ENCODE measurements at regions not wholly inside any gene's neighbourhood (a gene's known extent, or its start where the extent isn't known, plus 50 kb on each side); places are given as distances from the start of the nearest gene placed in this dataset.
A peak's percentile ranks its signal among the peaks of the same experiment; 100 is the strongest.

GRCh38 chr1:220336391-220337031 lies 64.3 kb upstream of the RAB3GAP2 start:
- no peaks in the 10 kb centered on the region for H3K9me3 ChIP-seq (ENCODE audit: low read depth)
- no peak for TF ChIP-seq CTCF (IDR thresholded peaks at IDR 0.05; ENCODE audit: low read depth, low read length)
- no peaks in the 10 kb centered on the region for H3K4me1 ChIP-seq (ENCODE audit: low read depth)
- DNase-seq (ENCODE audit: low read depth in 1 of 2, low spot score in 1 of 2), result no peak
- H3K4me3 ChIP-seq, result no peak overlapping the region
- H3K36me3 ChIP-seq, result no peaks in the 10 kb centered on the region
- no peak overlapping the region for H3K27ac ChIP-seq
- H3K27me3 ChIP-seq, result no peaks in the 10 kb centered on the region

GRCh38 chr1:220335668-220336067 lies 63.4 kb upstream of the RAB3GAP2 start:
- H3K4me3 ChIP-seq, result no peak overlapping the region

DNA sequence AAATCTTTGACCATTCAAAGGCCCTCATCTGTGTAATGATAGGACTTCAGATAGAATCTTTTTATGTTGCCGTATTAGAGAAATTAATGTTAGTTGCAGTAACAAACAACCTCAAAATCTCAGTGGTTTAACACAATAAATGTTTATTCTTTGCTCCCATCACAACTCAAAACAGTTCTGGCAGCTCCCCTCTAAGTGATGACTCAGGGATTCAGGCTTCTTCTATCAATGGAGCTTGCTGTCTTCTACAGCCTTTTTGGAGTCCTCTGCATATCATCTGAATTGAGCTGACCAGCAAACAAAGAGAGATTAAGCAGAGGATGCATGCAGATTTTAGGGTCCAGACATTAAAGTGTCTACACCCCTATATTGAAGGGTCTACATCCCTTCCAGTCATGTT lies 59.1 kb upstream of the RAB3GAP2 start:
- DNase-seq (ENCODE audit: low read depth in 1 of 2, low spot score in 1 of 2), result no peak
- TF ChIP-seq CTCF (IDR thresholded peaks at IDR 0.05; ENCODE audit: low read depth, low read length), result no peak
- H3K4me1 ChIP-seq (ENCODE audit: low read depth), result no peaks in the 10 kb centered on the region

More at GRCh38 chr1:220335668-220336067, 63.4 kb upstream of the RAB3GAP2 start:
- TF ChIP-seq CTCF (IDR thresholded peaks at IDR 0.05; ENCODE audit: low read depth, low read length), result no peak
- H3K27me3 ChIP-seq, result no peaks in the 10 kb centered on the region
- H3K9me3 ChIP-seq (ENCODE audit: low read depth), result no peaks in the 10 kb centered on the region
- H3K27ac ChIP-seq, result no peak overlapping the region
- no peaks in the 10 kb centered on the region for H3K4me1 ChIP-seq (ENCODE audit: low read depth)
- no peaks in the 10 kb centered on the region for H3K36me3 ChIP-seq
- no peak for DNase-seq (ENCODE audit: low read depth in 1 of 2, low spot score in 1 of 2)

DNA sequence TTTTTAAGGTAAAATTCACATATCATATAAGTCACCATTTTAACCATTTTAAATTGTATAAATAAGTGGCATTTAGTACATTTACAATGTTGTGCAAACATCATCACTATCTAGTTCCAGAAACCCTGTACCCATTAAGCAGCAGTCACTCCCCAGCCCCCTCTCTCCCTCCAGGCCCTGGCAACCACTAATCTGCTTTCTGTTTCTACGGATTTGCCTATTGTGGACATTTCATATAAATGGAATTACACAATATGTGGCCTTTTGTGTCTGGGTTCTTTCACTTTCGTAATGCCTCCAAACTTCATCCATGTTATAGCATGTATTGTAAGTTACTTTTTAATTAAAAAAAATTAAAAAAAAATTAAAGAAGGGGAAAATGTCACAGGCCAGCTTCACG lies 58.0 kb upstream of the RAB3GAP2 start:
- Histone ChIP-seq H3K27me3 (no peaks in the 10 kb centered on the region), H3K4me1 (ENCODE audit: low read depth) (no peaks in the 10 kb centered on the region), H3K4me3 (no peak overlapping the region), H3K9me3 (ENCODE audit: low read depth) (no peaks in the 10 kb centered on the region), H3K36me3 (no peaks in the 10 kb centered on the region), H3K27ac (no peak overlapping the region)
- TF ChIP-seq CTCF (IDR thresholded peaks at IDR 0.05; ENCODE audit: low read depth, low read length), result no peak
- DNase-seq (ENCODE audit: low read depth in 1 of 2, low spot score in 1 of 2), result peak in 1 of 2 donors; percentile 64

More for the DNA sequence above, 59.1 kb upstream of the RAB3GAP2 start:
- no peaks in the 10 kb centered on the region for H3K27me3 ChIP-seq
- H3K27ac ChIP-seq, result no peak overlapping the region
- H3K9me3 ChIP-seq (ENCODE audit: low read depth), result no peaks in the 10 kb centered on the region
- H3K4me3 ChIP-seq, result no peak overlapping the region
- H3K36me3 ChIP-seq, result no peaks in the 10 kb centered on the region

GRCh38 chr1:220327106-220327505 lies 54.9 kb upstream of the RAB3GAP2 start:
- no peak for DNase-seq (ENCODE audit: low read depth in 1 of 2, low spot score in 1 of 2)
- TF ChIP-seq CTCF (IDR thresholded peaks at IDR 0.05; ENCODE audit: low read depth, low read length), result no peak
- H3K4me3 ChIP-seq, result no peak overlapping the region
- no peaks in the 10 kb centered on the region for H3K4me1 ChIP-seq (ENCODE audit: low read depth)
- H3K9me3 ChIP-seq (ENCODE audit: low read depth), result no peaks in the 10 kb centered on the region
- no peaks in the 10 kb centered on the region for H3K36me3 ChIP-seq
- no peak overlapping the region for H3K27ac ChIP-seq
- H3K27me3 ChIP-seq, result no peaks in the 10 kb centered on the region

Measured in cardiac muscle cell (in vitro differentiated cells and primary cell).